ENCODE measurements at regions not wholly inside any gene's neighbourhood (a gene's known extent, or its start where the extent isn't known, plus 50 kb on each side); places are given as distances from the start of the nearest gene placed in this dataset.

GRCh38 chr2:120673571-120674061 is 62.1 kb upstream of the GLI2 start (continued):
- TF ChIP-seq PATZ1 (tag by site-specific recombination; IDR thresholded peaks at IDR 0.05) (no peak), ZNF114 (tag by site-specific recombination; IDR thresholded peaks at IDR 0.05) (no peak), PRDM10 (tag by site-specific recombination; IDR thresholded peaks at IDR 0.05) (no peak), ZNF501 (tag by site-specific recombination; IDR thresholded peaks at IDR 0.05) (no peak), ZNF48 (tag by site-specific recombination; IDR thresholded peaks at IDR 0.05) (no peak), YY2 (tag by site-specific recombination; IDR thresholded peaks at IDR 0.05) (no peak)

- Histone ChIP-seq H3K9me3 (ENCODE audit: control insufficient read depth, insufficient read depth, low read depth, low read length) (no peaks in the 10 kb centered on the region), H3K27ac (ENCODE audit: extremely low read depth, low read depth, low read length) (no peak overlapping the region), H3K4me1 (ENCODE audit: control insufficient read depth, insufficient read depth, low read length) (no peaks in the 10 kb centered on the region; the same call in 1 of the 2 replicates), H3K36me3 (ENCODE audit: control insufficient read depth in 2 of 2, insufficient read depth in 1 of 2, low read length in 2 of 2) (no peaks in the 10 kb centered on the region), H3K4me3 (ENCODE audit: low read depth, low read length) (no peak overlapping the region)
- ChIA-PET POLR2A (no interaction called here), CTCF (interaction anchor here (0.5 to 3.5 kb wide), 18 partner anchors 11 to 921 kb away, joined by 3 to 23 read pairs (median 3); no protein-coding TSS in a partner anchor)
- TF ChIP-seq ZNF843 (tag by site-specific recombination; IDR thresholded peaks at IDR 0.05) (no peak), ZNF391 (tag by site-specific recombination; IDR thresholded peaks at IDR 0.05; ENCODE audit: borderline replicate concordance, low read depth) (no peak)
Measured at GRCh38 chr2:120674246-120675170, 61.2 kb upstream of the GLI2 start.

GRCh38 chr2:120675460-120676130 is 60.1 kb upstream of the GLI2 start:
- Histone ChIP-seq H3K9me3 (ENCODE audit: control insufficient read depth, insufficient read depth, low read depth, low read length) (no peaks in the 10 kb centered on the region), H3K4me3 (ENCODE audit: low read depth, low read length) (no peak overlapping the region), H3K4me1 (ENCODE audit: control insufficient read depth, insufficient read depth, low read length) (no peaks in the 10 kb centered on the region), H3K27ac (ENCODE audit: extremely low read depth, low read depth, low read length) (no peak overlapping the region), H3K36me3 (ENCODE audit: control insufficient read depth in 2 of 2, insufficient read depth in 1 of 2, low read length in 2 of 2) (no peaks in the 10 kb centered on the region)
- ChIA-PET CTCF (interaction anchor here (0.5 to 3.5 kb wide), 31 partner anchors 9 to 1035 kb away, joined by 3 to 23 read pairs (median 3); no protein-coding TSS in a partner anchor), POLR2A (no interaction called here)
- TF ChIP-seq ZBTB7A (tag by site-specific recombination; IDR thresholded peaks at IDR 0.05; ENCODE audit: low read depth): no peak
- 0 out of 2 replicates have a peak, but pooled peaks have one; percentile 31 for TF ChIP-seq ZSCAN30 (tag by site-specific recombination; IDR thresholded peaks at IDR 0.05)
- no peak for TF ChIP-seq ZNF473 (tag by site-specific recombination; IDR thresholded peaks at IDR 0.05)
- TF ChIP-seq PRDM6 (tag by site-specific recombination; IDR thresholded peaks at IDR 0.05): no peak
- TF ChIP-seq ZNF548 (tag by site-specific recombination; IDR thresholded peaks at IDR 0.05): no peak
- TF ChIP-seq KLF17 (tag by site-specific recombination; IDR thresholded peaks at IDR 0.05): 0 out of 2 replicates have a peak, but pooled peaks have one; percentile 24
- peak; percentile 91 for TF ChIP-seq ZNF341 (tag by site-specific recombination; IDR thresholded peaks at IDR 0.05; ENCODE audit: low read depth)
- TF ChIP-seq TCF7L2 (IDR thresholded peaks at IDR 0.05; ENCODE audit: borderline replicate concordance, low read depth, low read length): no peak
- TF ChIP-seq ZBTB1 (tag by site-specific recombination; IDR thresholded peaks at IDR 0.05): no peak
- peak; percentile 70 for TF ChIP-seq ZNF654 (tag by site-specific recombination; IDR thresholded peaks at IDR 0.05; ENCODE audit: low read depth)
- no peak for TF ChIP-seq SCRT1 (tag by site-specific recombination; IDR thresholded peaks at IDR 0.05; ENCODE audit: borderline replicate concordance)
- no peak for TF ChIP-seq ZNF48 (tag by site-specific recombination; IDR thresholded peaks at IDR 0.05)
- peak; percentile 90 for TF ChIP-seq ZNF335 (tag by site-specific recombination; conservative IDR thresholded peaks at IDR 0.05)
